Immature natural killer cell (primary cell): ENCODE measurements at regions not wholly inside any gene's neighbourhood (a gene's known extent, or its start where the extent isn't known, plus 50 kb on each side); places are given as distances from the start of the nearest gene placed in this dataset.
A peak's percentile ranks its signal among the peaks of the same experiment; 100 is the strongest.

ENCODE experiments used
- DNase-seq, 3 donors: peaks; one replicate each; pipeline ENCODE4 v3.0.0; 2022; ENCODE audit warnings: mixed read lengths in 1 of 3
- H3K27ac Mint-ChIP-seq, 6 donors: one replicate each; pipeline ENCODE4 v1.8.0; 2020; ENCODE audit warnings: mixed read lengths in 6 of 6, mild to moderate bottlenecking in 5 of 6, inconsistent platforms in 4 of 6, moderate library complexity in 3 of 6
- H3K27me3 Mint-ChIP-seq, 3 donors: one replicate each; pipeline ENCODE4 v1.8.0; 2020 to 2021; ENCODE audit warnings: low read depth in 3 of 3, mild to moderate bottlenecking in 3 of 3, mixed read lengths in 3 of 3, moderate library complexity in 3 of 3, inconsistent platforms in 1 of 3
- H3K36me3 Mint-ChIP-seq, 3 donors: one replicate each; pipeline ENCODE4 v1.8.0; 2020; ENCODE audit warnings: mixed read lengths in 3 of 3, inconsistent platforms in 2 of 3, mild to moderate bottlenecking in 2 of 3
- H3K4me1 Mint-ChIP-seq, 2 donors: one replicate each; pipeline ENCODE4 v1.8.0; 2020; ENCODE audit warnings: inconsistent platforms in 2 of 2, mild to moderate bottlenecking in 2 of 2, mixed read lengths in 2 of 2, moderate library complexity in 1 of 2
- H3K4me3 Mint-ChIP-seq, 5 donors: one replicate each; pipeline ENCODE4 v1.8.0; 2020; ENCODE audit warnings: mild to moderate bottlenecking in 5 of 5, mixed read lengths in 5 of 5, inconsistent platforms in 3 of 5, moderate library complexity in 3 of 5
- H3K9me3 Mint-ChIP-seq, 6 donors: one replicate each; pipeline ENCODE4 v1.8.0; 2020; ENCODE audit warnings: mild to moderate bottlenecking in 6 of 6, mixed read lengths in 6 of 6, inconsistent platforms in 4 of 6, moderate library complexity in 3 of 6

DNA sequence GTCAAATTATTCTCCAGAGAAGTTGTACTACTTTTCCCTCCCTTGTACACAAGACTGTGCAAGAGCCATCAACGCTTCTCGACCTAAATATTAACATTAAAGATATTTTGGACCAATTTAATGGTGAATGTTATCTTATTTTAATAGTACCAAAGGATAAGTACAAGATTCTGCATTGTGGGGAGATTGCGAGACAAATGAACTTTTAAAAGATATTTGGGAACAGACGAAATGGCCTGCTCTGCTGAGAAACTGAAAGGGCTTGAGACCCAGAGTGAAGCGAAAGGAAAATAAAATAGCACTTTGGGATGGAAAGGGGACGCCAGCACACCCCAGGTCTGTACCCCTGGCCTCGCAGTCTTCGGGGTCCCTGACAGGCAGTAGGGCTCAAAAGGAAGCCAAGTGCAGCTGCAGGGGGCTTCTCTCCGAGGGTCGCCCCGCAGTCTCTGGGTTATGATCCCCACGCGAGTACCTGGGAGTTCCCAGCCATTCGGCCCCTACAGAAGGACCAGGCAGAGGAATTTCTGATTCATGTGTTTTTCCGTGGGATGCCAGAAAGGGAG lies 97.6 kb upstream of the VGLL3 start:
- no peak for DNase-seq
- peaks cover 4 to 14% of the 10 kb centered on the region in 2 donors for H3K4me1 Mint-ChIP-seq
- peak overlapping the region; percentile 46 to 67 (median 61) for H3K4me3 Mint-ChIP-seq
- peaks cover 0 to 8% (median under 1%) of the 10 kb centered on the region in 6 donors for H3K9me3 Mint-ChIP-seq
- H3K27ac Mint-ChIP-seq: no peak overlapping the region
- no peaks in the 10 kb centered on the region for H3K36me3 Mint-ChIP-seq
- peaks cover 0 to 4% (median 2%) of the 10 kb centered on the region in 3 donors for H3K27me3 Mint-ChIP-seq

DNA sequence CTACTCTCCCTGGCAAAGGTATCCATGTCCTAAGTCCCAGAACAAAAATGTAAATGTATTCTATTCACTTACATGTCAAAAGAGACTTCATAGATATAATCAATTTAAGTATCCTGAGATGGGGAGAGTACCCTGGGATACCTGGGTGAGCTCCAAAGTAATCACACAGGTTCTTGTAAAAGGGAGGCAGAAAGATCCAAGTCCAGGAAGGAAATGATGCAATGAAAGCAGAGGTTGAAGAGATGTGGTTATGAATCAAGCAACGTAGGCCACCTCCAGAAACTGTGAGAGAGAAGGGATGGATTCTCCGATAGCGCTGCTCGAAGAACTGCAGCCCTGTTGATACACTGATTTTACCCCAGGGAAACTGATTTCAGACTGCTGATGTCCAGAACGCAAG lies 93.9 kb upstream of the VGLL3 start:
- no peaks in the 10 kb centered on the region for H3K36me3 Mint-ChIP-seq
- H3K27ac Mint-ChIP-seq: no peak overlapping the region
- peaks cover 0 to 2% (median 2%) of the 10 kb centered on the region in 3 donors for H3K27me3 Mint-ChIP-seq
- no peak overlapping the region for H3K4me3 Mint-ChIP-seq
- H3K4me1 Mint-ChIP-seq: peaks cover 4 to 12% of the 10 kb centered on the region in 2 donors
- DNase-seq: no peak
- peaks cover 0 to 4% (median under 1%) of the 10 kb centered on the region in 6 donors for H3K9me3 Mint-ChIP-seq

DNA sequence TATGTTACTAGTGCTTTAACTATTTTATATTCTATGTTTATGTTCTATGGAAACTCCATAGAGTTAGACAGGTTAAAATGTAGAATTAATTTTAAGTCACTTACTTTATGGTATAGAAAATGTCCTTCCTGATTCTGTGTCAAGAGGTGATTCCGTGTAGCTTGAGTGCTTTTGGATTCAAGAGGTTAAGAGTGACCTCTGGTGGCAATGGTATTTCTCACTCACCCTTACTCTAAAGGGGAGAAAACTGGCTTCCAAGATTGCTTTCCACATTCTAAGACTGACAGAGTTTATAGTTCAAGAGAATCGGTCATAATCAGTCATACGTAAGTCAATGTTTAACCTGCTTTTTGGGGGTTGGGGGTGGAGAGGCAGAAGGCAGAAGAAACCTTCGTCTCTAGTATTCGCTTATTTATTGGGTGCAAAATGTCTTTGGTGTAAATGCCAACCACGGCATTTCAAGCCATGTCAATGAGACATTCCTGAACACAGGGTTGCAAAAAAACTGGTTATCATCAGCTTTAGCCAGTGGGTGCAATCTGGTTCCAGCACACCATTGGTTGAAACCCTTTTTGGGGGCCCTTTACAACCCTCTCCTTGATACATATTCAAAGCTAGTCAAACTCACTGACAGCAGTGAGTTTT lies 92.0 kb upstream of the VGLL3 start:
- DNase-seq: no peak
- no peaks in the 10 kb centered on the region for H3K27me3 Mint-ChIP-seq
- H3K4me3 Mint-ChIP-seq: no peak overlapping the region
- H3K9me3 Mint-ChIP-seq: peaks cover 0 to 15% (median 2%) of the 10 kb centered on the region in 6 donors
- no peaks in the 10 kb centered on the region for H3K4me1 Mint-ChIP-seq
- H3K27ac Mint-ChIP-seq: no peak overlapping the region
- no peaks in the 10 kb centered on the region for H3K36me3 Mint-ChIP-seq

DNA sequence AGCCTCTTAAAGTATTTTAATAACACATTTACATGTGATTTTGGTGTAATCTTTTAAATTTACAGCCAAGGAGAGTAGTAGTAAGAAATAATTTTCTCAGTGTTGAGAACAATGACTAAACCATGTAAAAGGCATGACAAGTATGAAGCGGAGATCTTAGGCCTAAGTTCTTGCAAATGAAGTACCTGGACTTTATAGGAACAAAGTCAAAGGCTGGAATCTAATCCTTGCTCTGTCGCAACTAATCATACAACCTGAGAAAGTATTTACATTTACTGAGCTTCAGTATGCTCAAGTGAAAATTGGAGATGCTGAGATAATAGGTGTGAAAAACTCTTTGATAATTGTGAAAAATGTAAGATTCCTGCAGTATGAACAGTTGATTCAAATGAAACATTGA lies 86.4 kb upstream of the VGLL3 start:
- no peaks in the 10 kb centered on the region for H3K36me3 Mint-ChIP-seq
- H3K4me3 Mint-ChIP-seq: no peak overlapping the region
- no peaks in the 10 kb centered on the region for H3K4me1 Mint-ChIP-seq
- H3K27ac Mint-ChIP-seq: no peak overlapping the region
- DNase-seq: no peak
- H3K9me3 Mint-ChIP-seq: peaks cover 0 to 25% (median 3%) of the 10 kb centered on the region in 6 donors
- H3K27me3 Mint-ChIP-seq: peaks cover 0 to 5% (median 0%) of the 10 kb centered on the region in 3 donors

DNA sequence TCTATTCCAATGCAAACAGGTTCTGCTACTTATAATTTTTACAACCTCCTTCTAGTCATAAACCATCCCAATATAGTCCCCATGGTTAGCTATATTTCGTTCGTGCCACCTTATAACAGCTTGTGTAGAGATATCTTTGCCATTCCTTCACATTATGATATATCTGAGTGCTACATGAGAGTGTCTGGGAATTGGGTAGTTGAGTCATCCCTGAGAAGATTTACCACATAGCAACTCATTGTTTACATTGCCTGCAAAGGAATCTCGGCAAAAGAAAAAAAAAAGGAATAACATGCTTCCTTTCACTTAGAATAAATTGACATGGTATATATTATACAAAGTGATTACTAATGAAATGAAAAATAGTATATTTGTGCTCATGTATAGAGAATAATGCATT lies 86.0 kb upstream of the VGLL3 start:
- H3K27me3 Mint-ChIP-seq: peaks cover 0 to 5% (median 0%) of the 10 kb centered on the region in 3 donors
- peaks cover 0 to 25% (median 3%) of the 10 kb centered on the region in 6 donors for H3K9me3 Mint-ChIP-seq
- no peak overlapping the region for H3K27ac Mint-ChIP-seq
- no peak overlapping the region for H3K4me3 Mint-ChIP-seq
- no peaks in the 10 kb centered on the region for H3K36me3 Mint-ChIP-seq
- DNase-seq: no peak
- H3K4me1 Mint-ChIP-seq: no peaks in the 10 kb centered on the region

DNA sequence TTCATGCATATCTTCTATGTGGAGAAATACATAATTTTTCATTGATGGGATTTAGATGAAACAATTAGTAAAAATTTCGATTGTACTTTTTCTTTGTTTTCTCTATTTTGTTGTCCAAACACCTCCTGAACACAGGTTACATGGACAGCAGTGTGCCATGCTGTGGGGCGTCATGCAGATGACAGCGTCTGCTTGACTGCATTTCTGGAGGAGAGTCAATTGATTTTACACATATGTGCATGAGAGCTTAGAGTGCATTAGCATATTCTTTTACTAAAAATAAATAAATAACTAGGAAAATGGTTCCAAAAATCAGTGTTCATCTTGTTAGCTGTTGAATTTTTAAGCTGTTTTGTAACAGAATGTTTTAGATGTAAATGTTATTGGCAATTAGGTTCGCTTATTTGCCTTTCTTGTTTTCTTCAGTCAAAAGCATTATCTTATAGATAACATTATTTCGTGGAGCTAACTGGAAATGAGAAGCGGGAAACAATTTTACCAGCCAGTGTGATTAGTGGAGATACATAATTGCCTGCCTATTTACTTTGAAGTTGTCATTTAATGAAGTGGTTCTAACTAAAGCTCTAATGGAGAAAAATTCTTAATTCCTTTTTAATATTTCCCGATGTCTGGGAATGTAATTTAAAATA lies 82.7 kb upstream of the VGLL3 start:
- peaks cover 0 to 5% (median 0%) of the 10 kb centered on the region in 3 donors for H3K27me3 Mint-ChIP-seq
- H3K9me3 Mint-ChIP-seq: peaks cover 2 to 20% (median 5%) of the 10 kb centered on the region in 6 donors
- no peaks in the 10 kb centered on the region for H3K36me3 Mint-ChIP-seq
- no peak overlapping the region for H3K27ac Mint-ChIP-seq
- no peak overlapping the region for H3K4me3 Mint-ChIP-seq
- no peaks in the 10 kb centered on the region for H3K4me1 Mint-ChIP-seq
- DNase-seq: no peak

DNA sequence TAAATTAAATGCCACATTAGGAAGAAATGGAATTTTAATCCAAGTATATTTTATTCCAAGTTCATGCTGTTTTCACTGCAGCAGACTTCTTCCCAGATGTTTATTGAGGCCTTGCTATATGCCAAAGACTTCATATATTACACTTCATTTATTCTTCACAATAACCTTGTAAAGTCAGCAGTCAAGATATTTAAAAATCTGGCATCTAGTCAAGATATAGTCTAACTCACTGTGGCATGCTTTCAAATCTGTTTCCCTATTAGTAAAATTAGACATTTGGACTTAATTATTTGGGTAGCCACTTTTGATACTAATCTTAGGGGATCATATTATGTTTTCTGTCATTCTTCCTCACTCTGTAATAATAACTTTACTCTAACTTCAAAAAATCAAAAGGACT lies 81.5 kb upstream of the VGLL3 start:
- Mint-ChIP-seq H3K9me3 (peaks cover 0 to 10% (median 5%) of the 10 kb centered on the region in 6 donors), H3K4me1 (no peaks in the 10 kb centered on the region), H3K36me3 (no peaks in the 10 kb centered on the region), H3K27me3 (peaks cover 0 to 5% (median 0%) of the 10 kb centered on the region in 3 donors), H3K4me3 (no peak overlapping the region), H3K27ac (no peak overlapping the region)
- DNase-seq: no peak

DNA sequence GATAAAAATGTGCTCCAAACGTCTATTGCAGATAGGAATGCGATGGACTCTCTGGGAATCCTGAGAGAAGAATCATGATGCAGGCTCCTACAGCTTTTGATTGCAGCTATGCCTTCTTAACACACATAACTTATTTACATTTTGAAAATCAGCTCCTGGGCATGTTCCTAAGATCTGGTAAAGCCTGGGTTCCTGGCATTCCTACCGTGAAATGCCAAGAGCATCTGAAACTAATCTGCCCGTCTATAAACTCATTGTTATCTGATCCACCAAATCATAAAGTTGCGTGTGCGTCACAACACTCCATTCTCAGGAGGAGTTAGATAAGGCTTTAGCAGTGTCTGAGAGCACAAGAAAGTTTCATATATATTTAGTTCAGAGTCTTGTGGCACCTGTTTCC lies 79.0 kb upstream of the VGLL3 start:
- H3K4me3 Mint-ChIP-seq: no peak overlapping the region
- peaks cover 0 to 16% (median 4%) of the 10 kb centered on the region in 6 donors for H3K9me3 Mint-ChIP-seq

DNA sequence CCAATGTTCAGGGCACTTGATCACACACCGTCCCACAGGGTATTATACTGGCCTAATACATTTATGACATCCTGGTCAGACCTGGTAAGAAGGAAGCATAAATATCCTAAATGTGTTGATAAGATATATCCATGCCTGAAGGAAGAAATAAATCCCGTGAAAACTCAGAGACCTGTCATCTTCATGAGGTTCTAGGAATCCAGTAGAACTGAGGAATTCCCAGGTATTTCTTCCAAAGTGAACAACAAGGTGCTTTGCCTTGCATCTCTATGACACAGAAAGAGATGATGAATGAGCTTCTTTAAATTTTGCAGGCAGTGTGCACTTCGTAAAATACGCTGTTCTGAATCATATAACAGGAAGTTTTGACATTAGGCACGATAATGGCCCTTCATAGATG lies 78.1 kb upstream of the VGLL3 start:
- no peak overlapping the region for H3K4me3 Mint-ChIP-seq
- no peaks in the 10 kb centered on the region for H3K36me3 Mint-ChIP-seq
- DNase-seq: no peak
- no peak overlapping the region for H3K27ac Mint-ChIP-seq
- peaks cover 0 to under 1% (median 0%) of the 10 kb centered on the region in 3 donors for H3K27me3 Mint-ChIP-seq
- H3K9me3 Mint-ChIP-seq: peaks cover 0 to 16% (median 4%) of the 10 kb centered on the region in 6 donors
- no peaks in the 10 kb centered on the region for H3K4me1 Mint-ChIP-seq

More for the DNA sequence above, 79.0 kb upstream of the VGLL3 start:
- DNase-seq: no peak
- Mint-ChIP-seq H3K4me1 (no peaks in the 10 kb centered on the region), H3K27ac (no peak overlapping the region), H3K36me3 (no peaks in the 10 kb centered on the region), H3K27me3 (peaks cover 0 to 5% (median 0%) of the 10 kb centered on the region in 3 donors)

DNA sequence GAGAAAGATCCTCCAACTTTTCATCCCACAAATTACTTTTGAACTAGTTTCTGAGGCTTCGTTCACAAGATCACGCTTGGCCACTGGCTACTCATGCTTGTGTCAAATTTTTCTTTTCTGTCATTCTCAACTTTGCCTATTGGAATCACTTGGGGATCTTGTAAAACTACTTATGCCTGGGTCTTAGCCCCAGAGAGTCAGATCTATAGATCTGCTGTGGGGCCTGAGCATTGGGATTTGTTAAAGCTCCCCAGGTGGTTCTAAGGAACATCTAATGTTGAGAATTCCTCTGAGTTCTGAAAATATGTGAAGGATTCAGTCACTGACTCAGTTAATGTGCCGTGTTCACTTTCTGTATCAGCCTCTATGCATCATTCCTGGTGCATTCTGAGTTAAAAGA lies 71.7 kb upstream of the VGLL3 start:
- H3K4me3 Mint-ChIP-seq: no peak overlapping the region
- H3K9me3 Mint-ChIP-seq: peaks cover 0 to 20% (median 6%) of the 10 kb centered on the region in 6 donors
- no peaks in the 10 kb centered on the region for H3K4me1 Mint-ChIP-seq
- H3K27ac Mint-ChIP-seq: no peak overlapping the region
- H3K36me3 Mint-ChIP-seq: no peaks in the 10 kb centered on the region
- H3K27me3 Mint-ChIP-seq: peaks cover 0 to 2% (median 1%) of the 10 kb centered on the region in 3 donors
- no peak for DNase-seq

DNA sequence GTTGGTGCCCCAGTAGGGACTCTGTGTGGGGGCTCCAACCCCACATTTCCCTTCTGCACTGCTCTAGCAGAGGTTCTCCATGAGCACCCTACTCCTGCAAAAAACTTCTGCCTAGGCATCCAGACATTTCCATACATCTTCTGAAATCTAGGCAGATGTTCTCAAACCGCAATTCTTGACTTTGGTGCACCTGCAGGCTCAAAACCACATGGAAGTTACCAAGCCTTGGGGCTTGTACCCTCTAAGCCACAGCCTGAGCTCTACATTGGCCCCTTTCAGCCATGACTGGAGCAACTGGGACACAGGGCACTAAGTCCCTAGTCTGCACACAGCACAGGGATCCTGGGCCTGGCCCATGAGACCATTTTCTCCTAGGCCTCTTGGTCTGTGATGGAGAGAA lies 66.5 kb upstream of the VGLL3 start:
- H3K27ac Mint-ChIP-seq: no peak overlapping the region
- H3K9me3 Mint-ChIP-seq: peaks cover 2 to 34% (median 10%) of the 10 kb centered on the region in 6 donors
- H3K27me3 Mint-ChIP-seq: peaks cover 0 to 2% (median 0%) of the 10 kb centered on the region in 3 donors
- no peaks in the 10 kb centered on the region for H3K4me1 Mint-ChIP-seq
- DNase-seq: no peak
- H3K36me3 Mint-ChIP-seq: no peaks in the 10 kb centered on the region
- H3K4me3 Mint-ChIP-seq: no peak overlapping the region

DNA sequence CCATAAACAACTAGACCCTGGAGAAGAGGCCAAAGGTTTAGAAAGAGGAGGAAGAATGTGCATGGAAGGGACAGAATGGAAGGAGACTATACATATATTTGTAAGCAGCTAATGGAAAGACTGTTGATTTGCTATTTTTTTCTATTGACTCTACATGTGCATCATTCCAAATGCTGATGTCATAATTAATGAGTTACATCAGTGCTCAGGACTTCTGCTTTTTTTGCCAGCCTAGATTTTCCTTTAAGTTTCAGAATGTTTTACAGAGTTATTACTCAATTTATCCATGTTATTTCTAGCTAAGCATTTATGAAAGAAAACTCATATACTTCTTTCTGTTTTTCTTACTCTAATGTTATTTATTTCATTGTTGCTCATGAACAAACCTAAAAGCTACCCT lies 62.6 kb upstream of the VGLL3 start:
- Mint-ChIP-seq H3K27me3 (peaks cover 0 to 2% (median 0%) of the 10 kb centered on the region in 3 donors), H3K4me3 (no peak overlapping the region), H3K4me1 (no peaks in the 10 kb centered on the region), H3K27ac (no peak overlapping the region), H3K9me3 (peaks cover 3 to 42% (median 11%) of the 10 kb centered on the region in 6 donors), H3K36me3 (no peaks in the 10 kb centered on the region)
- DNase-seq: no peak

DNA sequence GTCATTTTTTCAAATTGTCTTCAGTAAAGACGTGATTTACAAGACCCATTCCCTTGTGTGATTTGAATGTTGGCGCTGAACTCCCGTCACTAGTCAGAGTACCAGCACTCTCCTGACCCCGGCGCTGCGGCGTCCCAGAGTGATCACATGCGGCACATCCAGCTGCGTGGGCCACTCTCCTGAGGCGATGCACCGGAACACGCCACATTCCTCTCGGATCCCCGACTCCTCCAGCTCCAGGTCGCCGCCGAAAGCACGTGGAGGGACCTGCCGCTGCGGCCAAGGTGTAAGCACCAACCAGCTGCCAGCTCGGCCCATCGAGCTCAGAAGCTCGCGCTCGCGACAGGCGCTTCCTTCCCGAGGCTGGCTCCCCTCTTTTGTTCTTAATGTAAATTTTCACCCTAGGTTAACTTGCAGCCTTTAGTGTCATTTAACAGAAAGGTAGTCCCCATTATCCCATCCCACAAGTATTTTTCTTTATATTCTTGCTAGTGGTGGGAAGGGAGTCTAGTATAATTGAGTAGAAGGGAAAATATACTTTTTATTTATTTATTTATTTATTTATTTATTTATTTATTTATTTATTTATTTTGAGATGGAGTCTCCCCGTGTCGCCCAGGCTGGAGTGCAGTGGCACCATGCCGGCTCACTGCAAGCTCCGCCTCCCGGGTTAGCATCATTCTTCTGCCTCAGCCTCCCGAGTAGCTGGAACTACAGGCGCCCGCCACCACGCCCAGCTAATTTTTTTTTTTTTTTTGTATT lies 61.7 kb upstream of the VGLL3 start:
- H3K27ac Mint-ChIP-seq: no peak overlapping the region
- H3K27me3 Mint-ChIP-seq: no peaks in the 10 kb centered on the region
- H3K36me3 Mint-ChIP-seq: no peaks in the 10 kb centered on the region
- no peak for DNase-seq
- no peak overlapping the region for H3K4me3 Mint-ChIP-seq
- peaks cover 3 to 34% (median 9%) of the 10 kb centered on the region in 6 donors for H3K9me3 Mint-ChIP-seq
- H3K4me1 Mint-ChIP-seq: no peaks in the 10 kb centered on the region

DNA sequence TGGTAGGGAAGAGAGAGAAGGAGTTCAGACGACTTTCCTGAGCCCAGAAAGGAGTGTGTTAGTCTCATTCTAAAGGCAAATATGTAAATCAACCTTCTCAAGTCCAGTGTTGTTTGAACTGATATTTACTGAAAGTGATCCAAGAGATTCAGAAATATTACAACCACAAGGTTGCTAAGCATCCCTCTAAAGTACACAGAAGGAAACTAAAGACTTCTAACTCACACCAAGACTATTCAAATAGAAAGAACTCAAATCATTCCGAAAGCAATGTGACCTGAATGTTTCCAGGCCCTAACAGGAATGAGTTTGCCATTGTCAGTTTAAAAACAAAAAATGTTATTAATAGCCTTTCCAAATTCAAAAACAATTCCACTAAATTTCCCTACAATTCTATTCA lies 56.9 kb upstream of the VGLL3 start:
- no peak overlapping the region for H3K27ac Mint-ChIP-seq
- H3K9me3 Mint-ChIP-seq: peaks cover 0 to 19% (median 5%) of the 10 kb centered on the region in 6 donors
- no peaks in the 10 kb centered on the region for H3K36me3 Mint-ChIP-seq

More for the DNA sequence above, 56.9 kb upstream of the VGLL3 start:
- Mint-ChIP-seq H3K27me3 (no peaks in the 10 kb centered on the region), H3K4me3 (no peak overlapping the region), H3K4me1 (no peaks in the 10 kb centered on the region)
- no peak for DNase-seq
